ELF-1 (cell line): ENCODE measurements at regions not wholly inside any gene's neighbourhood (a gene's known extent, or its start where the extent isn't known, plus 50 kb on each side); places are given as distances from the start of the nearest gene placed in this dataset.

Source experiments
- DNase-seq: peaks from one replicate; pipeline ENCODE4 v3.0.0-alpha.2; 2016; ENCODE audit warnings: low read depth, low spot score

GRCh38 chr11:105553025-105553424 is 56.8 kb upstream of the GRIA4 start:
- DNase-seq: peak; percentile 43

- no peak for DNase-seq
Observed at GRCh38 chr11:105548359-105548758, 61.5 kb upstream of the GRIA4 start.

GRCh38 chr11:105538588-105538987 is 71.3 kb upstream of the GRIA4 start:
- DNase-seq: no peak

DNA sequence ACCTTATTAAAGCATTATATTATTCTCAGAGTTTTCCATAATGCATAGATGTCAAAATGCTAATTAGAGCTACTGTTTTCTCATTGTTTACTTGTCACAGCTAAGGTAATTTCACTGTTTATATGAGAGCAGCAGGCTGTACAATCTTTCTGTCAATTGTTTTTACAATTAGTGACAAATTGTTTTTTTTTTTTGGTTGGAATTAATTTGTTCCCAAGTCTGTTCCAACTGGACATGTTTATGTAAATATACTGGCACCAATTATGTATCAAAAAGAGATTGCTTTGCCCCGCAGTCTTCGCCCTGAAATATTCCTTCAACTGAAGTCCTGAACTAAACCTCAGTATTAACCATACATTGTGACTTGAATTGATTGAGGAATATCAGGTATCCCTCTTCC is 72.3 kb upstream of the GRIA4 start:
- DNase-seq: no peak

DNA sequence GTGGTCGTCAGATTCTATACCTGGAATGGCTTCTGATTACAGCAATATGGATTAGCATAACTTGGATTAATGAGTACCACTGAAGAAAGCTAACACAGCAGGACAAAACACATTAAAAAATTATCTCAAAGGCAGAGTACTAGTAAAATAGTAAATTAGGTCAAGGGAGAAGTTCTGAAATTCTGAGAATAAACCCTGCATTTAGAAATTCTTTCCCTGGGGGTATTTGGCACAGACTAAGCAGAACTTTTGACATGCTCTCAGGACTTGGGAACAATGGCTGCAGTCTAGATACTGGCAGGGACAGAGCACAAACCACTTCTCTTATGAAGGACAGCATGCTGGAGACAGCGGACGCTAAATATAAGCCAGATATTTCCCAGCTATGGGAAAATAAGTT is 85.6 kb upstream of the GRIA4 start:
- no peak for DNase-seq

DNA sequence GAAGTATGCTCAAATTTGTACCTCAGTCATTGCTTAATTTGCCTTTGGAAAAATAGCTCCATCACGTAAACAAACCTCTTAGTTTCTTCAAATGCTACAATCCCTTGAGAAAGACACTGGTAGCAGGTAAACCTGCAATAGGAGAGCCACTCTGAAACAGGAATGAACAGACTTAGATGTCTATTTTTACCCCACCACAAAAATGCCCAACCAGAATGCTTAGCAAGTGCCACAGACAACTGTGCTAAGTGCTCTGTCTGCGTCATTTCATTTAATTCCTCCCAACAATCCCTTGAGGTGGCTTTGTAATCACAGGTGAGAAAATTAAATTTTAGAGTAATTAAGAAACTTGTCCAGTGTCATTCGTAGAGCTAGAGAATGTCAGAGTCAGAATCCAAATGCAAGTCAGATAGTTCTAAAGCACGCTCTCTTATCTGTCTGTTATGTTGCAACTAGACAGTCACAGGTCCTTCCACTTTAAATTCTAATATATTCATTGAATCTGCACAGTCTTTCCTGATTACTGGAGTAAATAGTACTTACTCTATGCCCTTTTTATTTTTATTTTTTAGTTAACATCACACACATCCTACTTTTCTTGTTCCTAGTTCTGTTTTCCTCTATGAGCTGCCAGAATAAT is 89.0 kb upstream of the GRIA4 start:
- DNase-seq: no peak

DNA sequence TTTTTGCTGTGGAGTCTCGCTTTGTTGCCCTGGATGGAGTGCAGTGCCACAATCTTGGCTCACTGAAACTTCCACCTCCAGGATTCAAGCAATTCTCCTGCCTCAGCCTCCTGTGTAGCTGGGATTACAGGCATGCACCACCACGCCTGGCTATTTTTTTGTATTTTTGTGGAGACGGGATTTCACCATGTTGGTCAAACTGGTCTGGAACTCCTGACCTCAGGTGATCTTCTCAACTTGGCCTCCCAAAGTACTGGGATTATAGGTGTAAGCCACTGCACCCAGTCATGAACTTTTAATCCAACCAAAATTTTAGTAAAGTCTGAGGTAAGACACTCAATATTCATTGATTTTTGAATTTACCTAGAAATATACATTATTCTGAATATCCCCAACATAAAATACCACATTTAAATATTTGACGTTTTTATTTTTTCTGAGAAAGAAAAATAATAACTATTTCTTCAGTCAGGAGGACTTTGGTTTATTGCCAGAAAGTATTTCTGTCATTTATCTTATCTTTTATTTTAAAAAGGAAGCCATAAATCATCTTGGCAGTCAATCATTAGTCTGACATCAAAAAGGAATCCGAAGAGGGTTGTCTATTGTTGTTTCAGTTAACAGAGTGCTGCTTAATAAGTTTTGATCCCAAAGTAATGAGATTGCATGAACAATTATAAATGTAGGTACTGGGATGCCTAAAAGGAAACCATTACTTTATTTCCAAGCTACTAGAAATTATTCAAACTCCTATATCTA is 102.2 kb upstream of the GRIA4 start:
- no peak for DNase-seq

GRCh38 chr11:105492010-105492409 is 117.9 kb upstream of the GRIA4 start:
- DNase-seq: no peak

DNA sequence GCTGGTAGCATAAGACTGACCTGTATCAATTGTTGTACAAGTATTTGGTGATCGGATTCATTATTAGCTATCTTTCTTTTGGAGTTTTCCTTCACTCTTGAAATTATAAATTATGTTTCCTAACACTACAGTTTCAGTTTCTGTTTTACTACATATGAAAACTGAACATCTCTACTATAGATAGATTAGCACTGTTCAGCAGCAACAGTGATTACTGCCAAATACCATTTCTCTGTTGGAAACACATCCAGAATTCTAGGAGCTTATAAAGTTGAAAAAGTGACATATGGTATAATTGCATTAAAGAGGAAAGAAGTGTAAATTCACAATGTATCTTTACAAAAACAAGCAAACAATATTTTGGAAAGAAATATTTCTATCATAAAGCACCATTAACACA is 118.5 kb upstream of the GRIA4 start:
- DNase-seq: no peak

DNA sequence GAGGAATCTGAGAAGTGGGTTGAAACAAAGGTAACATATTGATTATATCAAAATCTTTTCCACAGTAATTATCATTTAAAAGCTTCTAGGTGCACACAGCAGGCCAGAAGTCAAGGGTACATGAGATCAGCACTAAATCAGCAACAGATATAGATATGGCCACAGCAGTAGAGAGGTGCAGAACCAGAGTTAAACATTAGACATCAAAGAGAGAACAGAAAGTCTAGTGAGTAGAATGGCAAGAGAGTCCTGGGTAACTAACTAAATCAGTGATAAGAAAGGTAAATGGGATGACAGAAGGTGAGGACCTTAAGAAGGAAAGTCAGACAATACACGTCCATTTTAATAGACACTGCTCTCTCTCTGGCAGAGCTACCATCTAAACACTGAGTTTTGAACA is 119.5 kb upstream of the GRIA4 start:
- no peak for DNase-seq

GRCh38 chr11:105489446-105489845 is 120.4 kb upstream of the GRIA4 start:
- no peak for DNase-seq

DNA sequence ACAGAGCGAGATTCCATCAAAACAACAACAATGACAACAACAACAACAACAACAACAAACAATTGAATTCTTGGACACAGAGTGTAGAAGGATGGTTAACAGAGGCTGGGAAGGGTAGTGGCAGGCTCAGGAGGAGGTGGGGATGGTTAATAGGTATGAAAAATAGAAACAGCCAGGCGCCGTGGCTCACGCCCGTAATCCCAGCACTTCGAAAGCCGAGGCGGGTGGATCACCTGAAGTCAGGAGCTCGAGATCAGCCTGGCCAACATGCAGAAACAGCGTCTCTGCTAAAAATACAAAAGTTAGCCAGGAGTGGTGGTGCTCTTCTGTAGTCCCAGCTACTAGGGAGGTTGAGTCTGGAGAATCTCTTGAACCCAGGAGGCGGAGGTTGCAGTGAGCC is 122.9 kb upstream of the GRIA4 start:
- no peak for DNase-seq

- no peak for DNase-seq
Observed at GRCh38 chr11:105469931-105470330, 139.9 kb upstream of the GRIA4 start.

GRCh38 chr11:105468154-105468553 is 141.7 kb upstream of the GRIA4 start:
- DNase-seq: peak; percentile 17

DNA sequence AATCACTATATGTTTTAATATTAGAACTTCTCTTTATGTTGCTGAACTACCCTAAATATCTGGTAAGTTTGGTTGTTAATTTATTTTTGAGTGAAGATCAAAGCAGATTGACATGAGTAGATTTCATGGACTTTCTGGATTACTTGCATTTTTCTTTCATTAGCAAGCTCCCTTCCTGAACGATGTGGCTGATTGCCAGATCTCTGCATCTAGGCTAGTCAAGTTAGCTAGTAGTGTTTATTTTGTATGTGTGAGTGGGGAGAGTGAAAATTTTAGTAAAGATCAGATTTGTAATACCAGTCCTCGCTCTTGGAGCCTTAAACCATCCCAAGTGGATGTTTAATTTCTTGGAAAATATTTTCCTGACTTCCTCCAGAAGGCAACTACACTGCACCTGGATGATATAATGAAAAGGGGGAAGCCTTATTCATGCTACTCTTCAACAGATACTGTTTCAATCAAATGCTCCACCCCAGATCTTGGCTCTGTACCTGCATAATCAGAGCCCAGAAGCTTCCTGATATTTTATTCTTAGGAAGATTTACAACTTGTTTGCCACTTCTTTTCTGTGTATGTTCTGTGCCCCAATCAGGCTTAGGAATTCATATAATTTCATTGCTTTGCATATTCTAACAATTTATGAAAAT is 143.2 kb upstream of the GRIA4 start:
- DNase-seq: no peak

DNA sequence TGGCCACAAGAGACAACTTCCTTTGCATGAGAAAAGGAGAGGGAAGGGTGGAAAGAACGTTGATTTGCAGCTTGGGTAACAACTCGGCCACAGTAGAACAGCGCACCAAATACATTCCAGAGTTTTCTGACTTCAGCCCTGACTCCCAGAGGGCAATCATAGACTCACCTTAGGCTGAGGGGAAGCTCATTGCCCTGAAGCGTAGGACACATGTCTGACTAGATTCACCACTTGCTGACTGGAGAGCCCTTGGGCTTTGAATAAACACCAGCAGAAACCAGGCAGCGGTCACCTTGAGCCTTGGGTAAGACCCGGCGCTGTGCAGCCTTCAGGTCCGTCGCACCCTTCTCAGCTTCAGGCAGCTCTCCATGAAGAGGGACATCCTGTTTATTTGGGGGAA is 151.8 kb upstream of the GRIA4 start:
- peak; percentile 78 for DNase-seq

DNA sequence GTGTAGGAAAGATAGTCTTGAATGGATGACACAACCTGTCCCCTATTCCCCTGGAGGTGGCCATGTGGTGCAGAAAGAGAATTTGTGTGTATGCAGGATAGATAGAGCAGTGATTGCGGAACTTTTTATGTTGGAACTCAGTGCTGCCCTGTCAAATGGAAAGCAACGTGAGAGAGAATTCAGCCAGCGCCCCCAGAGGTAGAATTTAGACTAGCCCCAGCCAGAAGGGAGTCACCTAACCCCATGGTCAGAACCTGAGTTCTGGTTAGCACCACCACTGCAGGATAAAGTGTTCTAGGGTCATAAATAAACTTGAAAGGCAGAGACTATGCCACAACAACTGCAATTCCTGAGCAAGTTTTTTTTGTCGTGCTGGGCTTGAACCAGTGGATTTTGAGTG is 152.9 kb upstream of the GRIA4 start:
- DNase-seq: peak; percentile 48

DNA sequence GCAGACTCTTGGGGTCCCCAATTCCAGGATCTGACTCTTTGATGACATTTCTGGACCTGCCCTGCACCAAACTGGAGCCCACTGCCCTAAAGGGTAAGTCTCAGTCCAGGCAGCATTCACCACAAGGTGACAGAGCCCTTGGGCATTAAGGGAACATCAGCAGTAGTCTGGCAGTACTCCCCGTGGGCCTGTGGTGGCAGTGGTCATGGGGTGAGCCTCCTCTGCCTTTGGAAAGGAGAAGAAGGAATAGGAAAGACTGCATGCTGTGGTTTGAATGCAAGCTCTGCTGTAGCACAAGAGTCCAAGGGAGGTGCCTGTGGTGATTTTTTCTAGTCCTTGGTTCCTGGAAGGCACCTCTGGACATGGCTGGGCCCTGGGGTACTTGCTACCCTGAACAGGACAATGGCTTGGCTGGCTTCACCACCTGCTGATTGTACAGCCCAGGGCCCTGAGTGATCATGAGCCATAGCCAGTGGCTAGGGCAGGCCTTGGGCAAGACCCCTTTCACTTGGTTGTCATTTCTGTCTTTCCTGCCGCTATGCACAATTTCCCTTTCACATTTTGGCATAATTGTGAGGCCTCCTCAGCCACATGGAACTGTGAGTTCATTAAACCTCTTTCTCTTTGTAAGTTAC is 160.7 kb upstream of the GRIA4 start:
- no peak for DNase-seq

GRCh38 chr11:105448703-105449079 is 161.2 kb upstream of the GRIA4 start:
- DNase-seq: no peak

- DNase-seq: no peak
Observed at GRCh38 chr11:105447936-105448702, 161.8 kb upstream of the GRIA4 start.

- no peak for DNase-seq
Observed at GRCh38 chr11:105443623-105444022, 166.2 kb upstream of the GRIA4 start.
